Adrenal gland (tissue), 5 donors: ENCODE measurements at regions not wholly inside any gene's neighbourhood (a gene's known extent, or its start where the extent isn't known, plus 50 kb on each side); places are given as distances from the start of the nearest gene placed in this dataset.

Source experiments
- CTCF ChIP-seq, 6 experiments: fragments of 450-650 bp in 4 of 6; fragments of 200-600 bp in 2 of 6; sonication (generic) in 1 of 6; IDR thresholded peaks; 1 replicate in 5 of 6; 2 replicates in 1 of 6; pipeline versions ENCODE4 v1.5.1 to v1.8.0; 2016 to 2021; ENCODE audit warnings: antibody characterized with exemption in 6 of 6, mild to moderate bottlenecking in 2 of 6, moderate library complexity in 1 of 6
- POLR2A ChIP-seq, 2 donors: fragments of 450-650 bp; IDR thresholded peaks; one replicate each; pipeline ENCODE4 v1.6.1; 2017; ENCODE audit warnings: antibody characterized with exemption in 2 of 2, mild to moderate bottlenecking in 2 of 2, moderate library complexity in 1 of 2
- donor health status: DM: no; HTN: no; CAD: no.

GRCh38 chr14:71333705-71334104 is 426.4 kb downstream of the PCNX1 start:
- TF ChIP-seq CTCF (IDR thresholded peaks at IDR 0.05) (no peak), POLR2A (IDR thresholded peaks at IDR 0.05) (no peak)
